ENCODE measurements at regions not wholly inside any gene's neighbourhood (a gene's known extent, or its start where the extent isn't known, plus 50 kb on each side); places are given as distances from the start of the nearest gene placed in this dataset.
"Not testable (repeated sequence)": the region's sequence is repeated elsewhere in the genome, so short reads cannot be mapped to it uniquely, and the experiment has no call there.

GRCh38 chr1:208475449-208475848 lies 231.3 kb upstream of the PLXNA2 start:
- TF ChIP-seq CTCF (conservative IDR thresholded peaks at IDR 0.05; ENCODE audit: low read depth, low read length) = no peak
- H3K4me3 ChIP-seq (ENCODE audit: low read depth, low read length) = no peak overlapping the region
- DNase-seq (ENCODE audit: low read depth) = peak; percentile 63

DNA sequence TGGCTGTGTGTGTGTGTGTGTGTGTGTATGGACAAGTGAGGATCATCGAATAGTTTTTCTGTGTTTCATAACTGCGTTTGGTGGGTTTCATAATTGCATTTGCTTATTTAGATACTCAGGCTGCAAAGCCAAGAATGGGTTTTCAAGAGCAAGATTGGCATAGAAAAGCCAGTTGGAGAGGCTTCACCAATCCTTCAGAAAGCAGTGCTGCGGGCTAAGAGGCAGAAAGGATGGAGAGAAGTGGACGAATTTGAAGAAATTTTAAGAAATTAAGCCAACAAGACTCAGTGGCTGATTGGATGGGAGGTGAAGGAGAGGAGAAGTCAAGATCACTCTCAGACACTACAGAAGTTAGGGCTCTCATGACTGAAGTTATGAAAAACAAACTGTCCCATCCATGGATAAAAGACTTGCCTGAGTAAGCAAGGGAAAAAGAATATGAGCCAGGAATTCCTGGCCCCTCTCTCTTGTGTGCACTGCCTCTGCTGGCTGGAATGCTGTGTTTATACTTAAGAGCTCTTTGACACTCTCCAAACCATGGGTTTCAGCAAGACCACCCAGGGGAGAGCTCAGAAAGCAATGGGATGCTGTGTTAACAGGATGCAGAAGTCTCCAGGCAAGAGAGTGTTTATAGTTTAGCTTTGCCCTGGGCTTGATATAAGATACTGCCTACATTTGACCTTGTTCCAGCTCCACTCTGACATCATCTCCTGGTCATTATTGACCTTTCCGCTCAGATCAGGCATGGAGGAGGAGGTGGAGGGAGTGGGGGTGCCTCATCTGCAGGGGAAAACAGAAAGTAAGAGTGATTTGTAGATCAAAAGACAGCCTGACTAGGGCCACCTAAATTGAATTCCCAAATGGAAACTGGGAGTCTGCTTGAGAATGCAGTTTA lies 232.0 kb upstream of the PLXNA2 start:
- peak; percentile 70 for TF ChIP-seq CTCF (conservative IDR thresholded peaks at IDR 0.05; ENCODE audit: low read depth, low read length)
- H3K4me3 ChIP-seq (ENCODE audit: low read depth, low read length) = no peak overlapping the region
- peak; percentile 23 for DNase-seq (ENCODE audit: low read depth)

GRCh38 chr1:208476846-208477170 lies 232.6 kb upstream of the PLXNA2 start:
- no peak for DNase-seq (ENCODE audit: low read depth)
- no peak overlapping the region for H3K4me3 ChIP-seq (ENCODE audit: low read depth, low read length)
- TF ChIP-seq CTCF (conservative IDR thresholded peaks at IDR 0.05; ENCODE audit: low read depth, low read length) = no peak

GRCh38 chr1:208479435-208479834 lies 235.3 kb upstream of the PLXNA2 start:
- TF ChIP-seq CTCF (conservative IDR thresholded peaks at IDR 0.05; ENCODE audit: low read depth, low read length) = no peak
- no peak overlapping the region for H3K4me3 ChIP-seq (ENCODE audit: low read depth, low read length)
- no peak for DNase-seq (ENCODE audit: low read depth)

DNA sequence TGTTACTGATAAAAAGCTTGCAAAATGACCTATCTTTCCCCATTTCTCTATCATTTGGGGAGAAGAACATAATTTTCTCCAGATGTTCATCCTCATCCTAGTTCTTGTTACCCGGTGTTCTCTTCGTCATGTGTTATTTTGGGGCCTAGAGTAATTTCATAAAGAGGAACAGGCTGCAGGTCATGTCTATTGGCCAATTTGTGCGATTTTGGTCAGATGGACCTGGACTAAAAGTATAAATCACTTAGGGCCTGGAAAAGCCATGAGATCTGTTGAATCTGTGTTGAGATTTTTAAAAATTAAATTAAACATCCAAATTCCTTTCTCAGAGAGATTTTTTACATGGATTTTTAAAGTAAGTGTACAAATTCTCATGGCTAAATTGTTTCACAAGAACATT lies 241.3 kb upstream of the PLXNA2 start:
- DNase-seq (ENCODE audit: low read depth) = no peak
- H3K4me3 ChIP-seq (ENCODE audit: low read depth, low read length) = no peak overlapping the region
- TF ChIP-seq CTCF (conservative IDR thresholded peaks at IDR 0.05; ENCODE audit: low read depth, low read length) = no peak

- no peak overlapping the region for H3K4me3 ChIP-seq (ENCODE audit: low read depth, low read length)
Observed at GRCh38 chr1:208486677-208487076, 242.5 kb upstream of the PLXNA2 start.

GRCh38 chr1:208488432-208488831 lies 244.2 kb upstream of the PLXNA2 start:
- not testable (repeated sequence) for DNase-seq (ENCODE audit: low read depth); H3K4me3 ChIP-seq (ENCODE audit: low read depth, low read length)

More at GRCh38 chr1:208486677-208487076, 242.5 kb upstream of the PLXNA2 start:
- TF ChIP-seq CTCF (conservative IDR thresholded peaks at IDR 0.05; ENCODE audit: low read depth, low read length) = no peak
- DNase-seq (ENCODE audit: low read depth) = no peak
